ENCODE measurements at regions not wholly inside any gene's neighbourhood (a gene's known extent, or its start where the extent isn't known, plus 50 kb on each side); places are given as distances from the start of the nearest gene placed in this dataset.

GRCh38 chr6:143621876-143622605 is 55.7 kb upstream of the PHACTR2 start:
- no peak for DNase-seq (ENCODE audit: low read depth, low spot score)

- no peak for DNase-seq (ENCODE audit: low read depth, low spot score)
Observed at GRCh38 chr6:143621159-143621873, 56.4 kb upstream of the PHACTR2 start.

GRCh38 chr6:143620447-143620846 is 57.3 kb upstream of the PHACTR2 start:
- DNase-seq (ENCODE audit: low read depth, low spot score), result peak; percentile 7

GRCh38 chr6:143619824-143620401 is 57.9 kb upstream of the PHACTR2 start:
- DNase-seq (ENCODE audit: low read depth, low spot score), result no peak

- DNase-seq (ENCODE audit: low read depth, low spot score), result no peak
Observed at GRCh38 chr6:143616741-143617140, 61.0 kb upstream of the PHACTR2 start.

GRCh38 chr6:143615785-143616184 is 62.0 kb upstream of the PHACTR2 start:
- DNase-seq (ENCODE audit: low read depth, low spot score), result no peak

GRCh38 chr6:143614235-143614634 is 63.5 kb upstream of the PHACTR2 start:
- DNase-seq (ENCODE audit: low read depth, low spot score), result no peak

- no peak for DNase-seq (ENCODE audit: low read depth, low spot score)
Observed at GRCh38 chr6:143613749-143614148, 64.0 kb upstream of the PHACTR2 start.

GRCh38 chr6:143612186-143612585 is 65.6 kb upstream of the PHACTR2 start:
- no peak for DNase-seq (ENCODE audit: low read depth, low spot score)

GRCh38 chr6:143611580-143611979 is 66.2 kb upstream of the PHACTR2 start:
- DNase-seq (ENCODE audit: low read depth, low spot score), result no peak

GRCh38 chr6:143609972-143610371 is 67.8 kb upstream of the PHACTR2 start:
- no peak for DNase-seq (ENCODE audit: low read depth, low spot score)

GRCh38 chr6:143609501-143609900 is 68.3 kb upstream of the PHACTR2 start:
- DNase-seq (ENCODE audit: low read depth, low spot score), result no peak

GRCh38 chr6:143608906-143609305 is 68.9 kb upstream of the PHACTR2 start:
- DNase-seq (ENCODE audit: low read depth, low spot score), result no peak

- no peak for DNase-seq (ENCODE audit: low read depth, low spot score)
Observed at GRCh38 chr6:143607974-143608373, 69.8 kb upstream of the PHACTR2 start.

GRCh38 chr6:143607168-143607567 is 70.6 kb upstream of the PHACTR2 start:
- no peak for DNase-seq (ENCODE audit: low read depth, low spot score)

- DNase-seq (ENCODE audit: low read depth, low spot score), result no peak
Observed at GRCh38 chr6:143605906-143606521, 71.8 kb upstream of the PHACTR2 start.

- no peak for DNase-seq (ENCODE audit: low read depth, low spot score)
Observed at GRCh38 chr6:143603455-143603854, 74.3 kb upstream of the PHACTR2 start.

GRCh38 chr6:143601504-143601903 is 76.3 kb upstream of the PHACTR2 start:
- DNase-seq (ENCODE audit: low read depth, low spot score), result no peak

- DNase-seq (ENCODE audit: low read depth, low spot score), result no peak
Observed at GRCh38 chr6:143600821-143601220, 76.9 kb upstream of the PHACTR2 start.

- DNase-seq (ENCODE audit: low read depth, low spot score), result no peak
Observed at GRCh38 chr6:143598466-143599080, 79.2 kb upstream of the PHACTR2 start.

- peak; percentile 41 for DNase-seq (ENCODE audit: low read depth, low spot score)
Observed at GRCh38 chr6:143596866-143597265, 80.9 kb upstream of the PHACTR2 start.

Measured in smooth muscle cell of the brain vasculature (primary cell).